HG02588 (cell line): ENCODE measurements at regions not wholly inside any gene's neighbourhood (a gene's known extent, or its start where the extent isn't known, plus 50 kb on each side); places are given as distances from the start of the nearest gene placed in this dataset.
A peak's percentile ranks its signal among the peaks of the same experiment; 100 is the strongest.
"Not testable (repeated sequence)": the region's sequence is repeated elsewhere in the genome, so short reads cannot be mapped to it uniquely, and the experiment has no call there.

ENCODE experiments used
- ATAC-seq: cut with Tn5 transposase; IDR thresholded peaks from one replicate; pipeline ENCODE4 v1.9.1; 2021; ENCODE audit warnings: mild to moderate bottlenecking, moderate library complexity; ENCODE audit not compliant: unreplicated experiment

GRCh38 chr3:177382944-177383343 lies 185.7 kb upstream of the TBL1XR1 start:
- no peak for ATAC-seq

- no peak for ATAC-seq
Observed at GRCh38 chr3:177385186-177385585, 187.9 kb upstream of the TBL1XR1 start.

DNA sequence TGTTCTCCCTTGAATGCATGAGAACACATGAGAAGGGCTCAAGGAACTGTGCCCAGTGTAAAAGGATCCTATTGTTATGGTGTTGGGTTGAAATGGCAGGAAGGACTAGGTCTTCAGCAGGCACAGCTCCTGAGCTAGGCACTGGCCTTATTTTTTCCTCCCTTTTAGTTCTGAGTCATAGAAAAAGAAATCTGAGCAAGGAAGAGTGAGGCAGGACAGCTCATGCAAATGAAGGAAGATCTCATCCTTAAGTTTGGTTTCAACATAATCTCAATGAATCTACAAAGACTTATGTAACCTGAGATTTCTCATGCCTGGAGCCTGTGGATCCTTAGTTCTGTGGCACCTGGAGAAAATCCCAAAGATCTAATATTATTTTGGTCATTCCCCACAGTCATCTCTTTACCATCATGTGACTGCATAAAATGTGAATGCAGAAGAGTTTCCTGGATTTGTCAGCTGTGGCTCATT lies 188.6 kb upstream of the TBL1XR1 start:
- no peak for ATAC-seq

DNA sequence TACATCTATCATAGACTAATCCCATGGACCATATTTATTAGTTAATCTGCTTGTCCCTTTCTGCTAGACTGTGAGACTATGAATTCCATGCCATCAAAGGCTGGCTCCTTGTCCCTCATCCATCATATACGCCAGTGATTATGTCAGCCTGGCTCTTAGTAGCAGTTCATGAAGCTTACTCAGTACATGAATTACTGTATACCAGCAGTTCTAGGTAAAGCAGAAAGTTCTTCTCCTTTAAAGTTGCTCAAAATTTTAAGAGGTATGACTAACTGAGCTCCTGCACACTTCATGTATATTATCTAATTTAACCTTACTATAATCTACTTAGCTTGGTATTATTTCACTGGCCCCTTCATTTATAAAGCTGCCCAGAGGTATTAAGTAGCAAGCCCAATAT lies 190.9 kb upstream of the TBL1XR1 start:
- ATAC-seq = no peak

DNA sequence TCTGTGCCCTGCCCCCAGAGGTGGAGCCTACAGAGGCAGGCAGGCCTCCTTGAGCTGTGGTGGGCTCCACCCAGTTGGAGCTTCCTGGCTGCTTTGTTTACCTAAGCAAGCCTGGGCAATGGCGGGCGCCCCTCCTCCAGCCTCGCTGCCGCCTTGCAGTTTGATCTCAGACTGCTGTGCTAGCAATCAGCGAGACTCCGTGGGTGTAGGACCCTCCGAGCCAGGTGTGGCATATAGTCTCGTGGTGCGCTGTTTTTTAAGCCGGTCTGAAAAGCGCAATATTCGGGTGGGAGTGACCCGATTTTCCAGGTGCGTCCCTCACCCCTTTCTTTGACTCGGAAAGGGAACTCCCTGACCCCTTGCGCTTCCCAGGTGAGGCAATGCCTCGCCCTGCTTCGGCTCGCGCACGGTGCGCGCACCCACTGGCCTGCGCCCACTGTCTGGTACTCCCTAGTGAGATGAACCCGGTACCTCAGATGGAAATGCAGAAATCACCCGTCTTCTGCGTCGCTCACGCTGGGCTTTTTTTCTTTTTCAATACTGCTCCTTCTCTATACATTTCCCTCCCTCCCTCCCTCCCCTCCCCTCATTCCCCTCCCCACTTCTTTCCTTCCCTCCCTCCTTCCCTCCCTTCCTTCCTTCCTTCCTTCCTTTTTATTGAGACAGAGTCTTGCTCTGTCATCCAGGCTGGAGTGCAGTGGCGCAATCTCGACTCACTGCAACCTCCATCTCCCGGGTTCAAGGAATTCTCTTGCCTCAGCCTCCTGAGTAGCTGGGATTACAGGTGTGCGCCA lies 197.1 kb upstream of the TBL1XR1 start:
- not testable (repeated sequence) for ATAC-seq

DNA sequence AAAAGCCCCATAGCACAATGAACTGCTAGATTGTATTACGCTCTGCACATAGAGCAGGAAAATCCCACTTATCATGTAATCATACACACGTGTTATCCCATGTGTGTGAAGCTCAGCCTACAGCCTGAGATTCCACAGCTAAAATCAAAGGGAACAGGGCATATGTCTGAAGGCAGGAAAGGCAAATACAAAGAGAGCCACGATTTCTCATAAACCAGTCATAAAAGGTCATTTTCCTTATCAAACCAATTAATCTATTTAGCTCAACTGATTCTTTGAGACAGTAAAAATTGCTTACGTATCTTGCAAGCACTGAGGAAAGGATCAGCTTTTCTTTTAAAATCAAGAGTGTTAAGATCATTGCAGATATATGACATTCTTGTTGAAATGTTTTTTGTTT lies 199.5 kb upstream of the TBL1XR1 start:
- ATAC-seq = no peak

GRCh38 chr3:177401375-177401774 lies 204.1 kb upstream of the TBL1XR1 start:
- no peak for ATAC-seq

DNA sequence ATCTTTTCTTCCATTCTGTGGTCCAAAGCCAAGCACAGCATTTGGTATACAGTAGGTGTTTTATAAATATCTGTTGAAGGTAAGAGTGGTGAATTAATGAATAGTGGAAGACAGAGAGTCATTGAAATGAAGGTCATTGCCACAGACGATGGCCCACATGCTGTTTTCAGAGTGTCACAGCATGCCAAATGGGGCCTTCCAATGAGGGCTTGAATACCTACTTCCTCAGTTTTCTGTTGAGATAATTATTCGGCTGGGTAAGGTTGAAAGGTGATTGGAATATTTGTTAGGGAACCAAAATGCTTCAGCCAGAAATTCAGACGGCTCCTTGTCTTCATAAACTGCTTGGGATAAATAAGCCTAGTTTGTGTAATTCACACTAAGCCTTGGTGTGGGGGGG lies 205.3 kb upstream of the TBL1XR1 start:
- no peak for ATAC-seq

DNA sequence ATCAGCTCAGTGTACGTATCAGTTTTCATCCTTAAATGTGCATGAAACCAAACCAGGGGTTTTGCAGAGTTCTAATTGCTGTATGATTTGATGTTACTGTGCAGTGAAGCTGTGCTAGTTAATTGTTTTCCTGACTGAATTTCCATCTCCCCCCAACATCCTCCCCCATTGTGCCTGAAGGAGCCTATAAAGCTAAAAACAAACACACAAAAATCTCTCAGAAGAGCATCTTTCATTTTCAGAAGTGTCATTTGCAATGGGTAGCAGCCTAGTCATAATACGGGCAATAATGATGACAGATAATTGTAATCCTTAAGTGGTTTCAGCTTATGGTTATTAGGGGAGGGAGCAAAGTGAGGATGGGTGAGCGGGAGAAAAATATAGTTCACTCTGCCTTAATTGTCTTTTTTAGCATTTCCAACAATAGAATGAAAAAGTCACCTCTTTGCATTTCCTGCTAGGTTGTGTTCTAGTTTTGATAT lies 207.9 kb upstream of the TBL1XR1 start:
- no peak for ATAC-seq

- ATAC-seq = no peak
Observed at GRCh38 chr3:177410730-177411129, 213.4 kb upstream of the TBL1XR1 start.

- no peak for ATAC-seq
Observed at GRCh38 chr3:177411201-177411600, 213.9 kb upstream of the TBL1XR1 start.

DNA sequence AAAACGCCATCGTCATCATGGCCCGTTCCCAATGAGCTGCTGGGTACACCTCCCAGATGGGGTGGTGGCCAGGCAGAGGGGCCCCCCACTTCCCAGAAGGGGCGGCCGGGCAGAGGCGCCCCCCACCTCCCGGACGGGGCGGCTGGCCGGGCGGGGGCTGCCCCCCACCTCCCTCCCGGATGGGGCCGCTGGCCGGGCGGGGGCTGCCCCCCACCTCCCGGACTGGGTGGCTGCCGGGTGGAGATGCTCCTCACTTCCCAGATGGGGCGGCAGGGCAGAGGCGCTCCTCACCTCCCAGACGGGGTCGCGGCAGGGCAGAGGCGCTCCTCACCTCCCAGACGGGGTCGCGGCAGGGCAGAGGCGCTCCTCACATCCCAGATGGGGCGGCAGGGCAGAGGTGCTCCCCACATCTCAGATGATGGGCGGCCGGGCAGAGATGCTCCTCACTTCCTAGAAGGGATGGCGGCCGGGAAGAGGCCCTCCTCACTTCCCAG lies 215.4 kb upstream of the TBL1XR1 start:
- ATAC-seq = not testable (repeated sequence)

DNA sequence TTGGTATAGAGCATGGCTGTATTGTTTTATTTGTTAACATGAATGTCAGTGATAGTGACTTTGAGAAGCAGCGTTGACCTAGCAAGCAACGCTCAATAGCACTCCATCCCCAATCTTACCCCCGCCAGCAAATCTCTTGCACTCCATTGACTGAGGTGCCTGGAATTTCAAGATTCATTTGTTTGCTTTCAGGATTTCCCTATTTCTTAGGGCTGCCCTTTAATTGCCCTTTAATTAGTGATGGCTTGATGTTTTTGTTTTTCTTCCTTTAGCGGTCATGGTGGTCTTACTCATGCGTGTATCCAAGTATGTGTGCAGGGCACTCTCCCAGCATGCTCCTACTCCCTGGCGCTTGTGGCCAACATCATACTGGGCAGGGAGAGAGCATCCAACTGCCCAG lies 216.8 kb upstream of the TBL1XR1 start:
- no peak for ATAC-seq

DNA sequence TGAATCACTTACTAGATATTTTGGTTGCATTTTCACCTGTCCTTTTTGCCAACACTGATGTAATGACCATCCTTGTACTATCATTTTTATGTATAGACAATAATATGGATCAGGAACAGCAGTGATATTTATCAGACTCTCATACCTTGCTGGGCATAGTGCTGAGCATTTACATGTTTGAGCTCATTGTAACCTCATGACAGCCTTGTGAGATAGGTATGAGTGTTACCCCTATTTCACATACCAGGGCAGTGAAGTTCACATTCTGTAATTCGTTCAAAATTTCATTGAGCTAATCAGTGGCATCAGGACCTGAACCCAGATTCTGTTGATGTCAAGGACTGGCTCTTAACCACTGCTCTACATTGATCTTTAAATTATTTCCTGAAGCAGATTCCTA lies 221.5 kb upstream of the TBL1XR1 start:
- no peak for ATAC-seq

DNA sequence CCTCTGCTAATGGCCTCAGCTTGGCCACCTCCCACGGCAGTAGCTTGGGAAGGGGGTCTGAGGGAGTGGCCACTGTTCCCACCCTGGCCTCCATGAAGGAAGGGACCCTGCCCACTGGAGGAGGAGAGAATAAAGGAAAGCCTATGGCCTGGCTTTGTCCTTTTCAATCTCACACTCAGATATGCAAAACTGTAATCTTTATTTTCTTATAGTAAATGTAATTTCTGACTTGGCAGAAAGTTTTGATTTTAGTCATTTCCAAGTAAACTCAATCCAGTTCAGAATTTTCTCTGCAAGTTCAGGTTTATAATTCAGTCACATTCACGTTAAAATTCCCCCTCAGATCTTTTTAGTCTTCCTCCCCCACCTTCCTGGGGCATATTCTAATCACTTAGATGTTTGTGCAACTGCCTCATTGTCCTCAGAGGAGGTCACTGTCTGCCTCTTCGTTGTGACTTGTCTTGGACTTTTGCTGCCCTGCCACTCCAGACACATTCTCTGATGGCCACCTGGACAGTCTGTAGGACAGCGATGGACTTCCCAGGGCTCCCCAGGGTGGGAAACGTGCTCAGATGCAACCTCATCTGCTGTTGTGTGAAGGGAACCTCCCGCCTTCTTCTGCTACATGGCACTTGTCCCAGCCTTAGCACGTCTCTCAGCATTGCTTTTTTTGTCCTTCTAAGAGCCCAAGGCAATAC lies 222.8 kb upstream of the TBL1XR1 start:
- ATAC-seq = peak; percentile 72

GRCh38 chr3:177420651-177421480 lies 223.6 kb upstream of the TBL1XR1 start:
- ATAC-seq = no peak

DNA sequence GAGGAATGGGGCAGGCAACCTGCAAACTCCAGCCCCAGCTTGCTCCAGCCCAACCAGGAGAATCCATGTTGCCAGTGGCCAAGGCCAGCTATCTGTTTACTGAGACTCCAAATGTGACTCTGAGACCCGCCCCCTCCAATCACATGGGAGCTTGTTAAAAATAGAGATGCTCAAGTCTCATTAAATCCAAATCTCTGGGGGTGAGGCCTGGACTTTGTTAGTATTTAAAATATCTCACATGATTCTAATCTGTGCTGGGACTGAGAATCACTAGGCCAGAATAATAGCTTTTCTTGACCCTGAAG lies 224.2 kb upstream of the TBL1XR1 start:
- ATAC-seq = no peak

- no peak for ATAC-seq
Observed at GRCh38 chr3:177424521-177424920, 227.2 kb upstream of the TBL1XR1 start.

DNA sequence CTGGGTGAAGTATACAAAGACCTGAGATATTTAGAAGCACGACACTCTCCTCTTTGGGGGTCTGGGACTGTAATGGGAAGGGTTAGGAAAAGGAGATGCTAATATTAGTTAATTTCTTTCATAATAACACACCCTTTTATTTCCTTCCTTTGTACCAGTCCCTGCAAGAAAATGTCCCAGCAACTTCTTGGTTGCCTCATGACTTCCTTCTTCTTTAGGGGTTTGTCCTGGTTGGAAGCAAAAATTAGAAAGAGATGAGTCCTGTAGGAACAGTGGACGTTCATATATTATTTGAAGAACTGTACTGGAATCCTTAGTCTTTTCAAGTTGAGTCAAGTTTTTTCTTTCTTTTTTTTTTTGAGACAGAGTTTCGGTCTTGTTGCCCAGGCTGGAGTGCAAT lies 227.8 kb upstream of the TBL1XR1 start:
- ATAC-seq = no peak

GRCh38 chr3:177426106-177426877 lies 229.0 kb upstream of the TBL1XR1 start:
- ATAC-seq = no peak
